ENCODE measurements at regions not wholly inside any gene's neighbourhood (a gene's known extent, or its start where the extent isn't known, plus 50 kb on each side); places are given as distances from the start of the nearest gene placed in this dataset.

- DNase-seq (ENCODE audit: low read depth, low spot score): no peak
Measured at GRCh38 chr17:14986127-14986526, 279.0 kb downstream of the PMP22 start.

GRCh38 chr17:14972844-14973243 lies 292.3 kb downstream of the PMP22 start:
- H3K4me3 ChIP-seq (ENCODE audit: low read length): no peak overlapping the region
- DNase-seq (ENCODE audit: low read depth, low spot score): no peak

More at GRCh38 chr17:14986127-14986526, 279.0 kb downstream of the PMP22 start:
- no peak overlapping the region for H3K4me3 ChIP-seq (ENCODE audit: low read length)

- H3K4me3 ChIP-seq (ENCODE audit: low read length): no peak overlapping the region
- no peak for DNase-seq (ENCODE audit: low read depth, low spot score)
Measured at GRCh38 chr17:14971054-14971453, 294.1 kb downstream of the PMP22 start.

- H3K4me3 ChIP-seq (ENCODE audit: low read length): no peak overlapping the region
- DNase-seq (ENCODE audit: low read depth, low spot score): no peak
Measured at GRCh38 chr17:14959106-14959648, 305.9 kb downstream of the PMP22 start.

- no peak for DNase-seq (ENCODE audit: low read depth, low spot score)
- no peak overlapping the region for H3K4me3 ChIP-seq (ENCODE audit: low read length)
Measured at GRCh38 chr17:14953405-14953804, 311.7 kb downstream of the PMP22 start.

- no peak overlapping the region for H3K4me3 ChIP-seq (ENCODE audit: low read length)
Measured at GRCh38 chr17:14950686-14951085, 314.4 kb downstream of the PMP22 start.

GRCh38 chr17:14950216-14950615 lies 314.9 kb downstream of the PMP22 start:
- H3K4me3 ChIP-seq (ENCODE audit: low read length): no peak overlapping the region
- no peak for DNase-seq (ENCODE audit: low read depth, low spot score)

More at GRCh38 chr17:14950686-14951085, 314.4 kb downstream of the PMP22 start:
- DNase-seq (ENCODE audit: low read depth, low spot score): no peak

GRCh38 chr17:14947671-14948070 lies 317.5 kb downstream of the PMP22 start:
- no peak for DNase-seq (ENCODE audit: low read depth, low spot score)
- no peak overlapping the region for H3K4me3 ChIP-seq (ENCODE audit: low read length)

- no peak overlapping the region for H3K4me3 ChIP-seq (ENCODE audit: low read length)
- no peak for DNase-seq (ENCODE audit: low read depth, low spot score)
Measured at GRCh38 chr17:14946481-14946880, 318.6 kb downstream of the PMP22 start.

- no peak for DNase-seq (ENCODE audit: low read depth, low spot score)
- H3K4me3 ChIP-seq (ENCODE audit: low read length): no peak overlapping the region
Measured at GRCh38 chr17:14942526-14943190, 322.5 kb downstream of the PMP22 start.

GRCh38 chr17:14940938-14941265 lies 324.2 kb downstream of the PMP22 start:
- no peak for DNase-seq (ENCODE audit: low read depth, low spot score)
- no peak overlapping the region for H3K4me3 ChIP-seq (ENCODE audit: low read length)

- no peak for DNase-seq (ENCODE audit: low read depth, low spot score)
Measured at GRCh38 chr17:14940108-14940937, 324.8 kb downstream of the PMP22 start.

GRCh38 chr17:14935845-14936485 lies 329.2 kb downstream of the PMP22 start:
- no peak for DNase-seq (ENCODE audit: low read depth, low spot score)
- no peak overlapping the region for H3K4me3 ChIP-seq (ENCODE audit: low read length)

More at GRCh38 chr17:14940108-14940937, 324.8 kb downstream of the PMP22 start:
- H3K4me3 ChIP-seq (ENCODE audit: low read length): no peak overlapping the region

GRCh38 chr17:14935139-14935841 lies 329.8 kb downstream of the PMP22 start:
- no peak overlapping the region for H3K4me3 ChIP-seq (ENCODE audit: low read length)
- DNase-seq (ENCODE audit: low read depth, low spot score): no peak

- no peak for DNase-seq (ENCODE audit: low read depth, low spot score)
- no peak overlapping the region for H3K4me3 ChIP-seq (ENCODE audit: low read length)
Measured at GRCh38 chr17:14933676-14934075, 331.4 kb downstream of the PMP22 start.

GRCh38 chr17:14926526-14927122 lies 338.5 kb downstream of the PMP22 start:
- no peak overlapping the region for H3K4me3 ChIP-seq (ENCODE audit: low read length)
- DNase-seq (ENCODE audit: low read depth, low spot score): peak; percentile 66

GRCh38 chr17:14926073-14926472 lies 339.1 kb downstream of the PMP22 start:
- H3K4me3 ChIP-seq (ENCODE audit: low read length): no peak overlapping the region
- DNase-seq (ENCODE audit: low read depth, low spot score): no peak

GRCh38 chr17:14925498-14925897 lies 339.6 kb downstream of the PMP22 start:
- no peak overlapping the region for H3K4me3 ChIP-seq (ENCODE audit: low read length)
- DNase-seq (ENCODE audit: low read depth, low spot score): no peak

- no peak overlapping the region for H3K4me3 ChIP-seq (ENCODE audit: low read length)
- DNase-seq (ENCODE audit: low read depth, low spot score): no peak
Measured at GRCh38 chr17:14923981-14924380, 341.1 kb downstream of the PMP22 start.
